ENCODE measurements at regions not wholly inside any gene's neighbourhood (a gene's known extent, or its start where the extent isn't known, plus 50 kb on each side); places are given as distances from the start of the nearest gene placed in this dataset.

- intact Hi-C loops (cut with micrococcal nuclease), result no loop called here
- Mint-ChIP-seq H3K27ac (no peak overlapping the region), H3K9me3 (ENCODE audit: insufficient read depth) (no peaks in the 10 kb centered on the region), H3K4me3 (no peak overlapping the region), H3K4me1 (no peaks in the 10 kb centered on the region), H3K27me3 (peaks cover 5% of the 10 kb centered on the region)
- H3K27ac ChIP-seq (ENCODE audit: low read length in 2 of 2), result no peak overlapping the region
- no peak overlapping the region for H3K4me2 ChIP-seq (replicated peaks; ENCODE audit: low read depth, low read length, poor library complexity, severe bottlenecking)
- H3K79me2 ChIP-seq (ENCODE audit: control insufficient read depth, insufficient read depth, low read length), result no peaks in the 10 kb centered on the region
- H3K9me3 ChIP-seq (ENCODE audit: control extremely low read depth in 1 of 3, control insufficient read depth in 2 of 3, insufficient read depth in 1 of 3, low read length in 2 of 3), result no peaks in the 10 kb centered on the region
- H3K4me1 ChIP-seq (ENCODE audit: control insufficient read depth in 2 of 2, insufficient read depth in 2 of 2, low read length in 2 of 2), result no peaks in the 10 kb centered on the region
- no peak overlapping the region for H3K9ac ChIP-seq (ENCODE audit: low read length)
- no peak for DNase-seq
- H3K27me3 ChIP-seq (replicated peaks in 1 of 4; ENCODE audit: control extremely low read depth in 1 of 4, control insufficient read depth in 3 of 4, insufficient read depth in 4 of 4, low read length in 3 of 4), result no peaks in the 10 kb centered on the region
- H3K4me3 ChIP-seq (ENCODE audit: control extremely low read depth in 1 of 5, extremely low read depth in 1 of 5, insufficient read depth in 1 of 5, low read depth in 2 of 5, low read length in 4 of 5), result no peak overlapping the region
- H4K20me1 ChIP-seq (ENCODE audit: control insufficient read depth, insufficient read depth, low read length, poor library complexity, severe bottlenecking), result no peaks in the 10 kb centered on the region
- ChIA-PET POLR2A (no interaction called here), CTCF (no interaction called here)
- H2AFZ ChIP-seq (ENCODE audit: insufficient read depth, low read depth, low read length, poor library complexity, severe bottlenecking), result no peak overlapping the region
- WGBS (ENCODE audit: insufficient coverage), result no CpG with 5 or more reads among the region's 2 CpGs
- TF ChIP-seq, protein P1, sequence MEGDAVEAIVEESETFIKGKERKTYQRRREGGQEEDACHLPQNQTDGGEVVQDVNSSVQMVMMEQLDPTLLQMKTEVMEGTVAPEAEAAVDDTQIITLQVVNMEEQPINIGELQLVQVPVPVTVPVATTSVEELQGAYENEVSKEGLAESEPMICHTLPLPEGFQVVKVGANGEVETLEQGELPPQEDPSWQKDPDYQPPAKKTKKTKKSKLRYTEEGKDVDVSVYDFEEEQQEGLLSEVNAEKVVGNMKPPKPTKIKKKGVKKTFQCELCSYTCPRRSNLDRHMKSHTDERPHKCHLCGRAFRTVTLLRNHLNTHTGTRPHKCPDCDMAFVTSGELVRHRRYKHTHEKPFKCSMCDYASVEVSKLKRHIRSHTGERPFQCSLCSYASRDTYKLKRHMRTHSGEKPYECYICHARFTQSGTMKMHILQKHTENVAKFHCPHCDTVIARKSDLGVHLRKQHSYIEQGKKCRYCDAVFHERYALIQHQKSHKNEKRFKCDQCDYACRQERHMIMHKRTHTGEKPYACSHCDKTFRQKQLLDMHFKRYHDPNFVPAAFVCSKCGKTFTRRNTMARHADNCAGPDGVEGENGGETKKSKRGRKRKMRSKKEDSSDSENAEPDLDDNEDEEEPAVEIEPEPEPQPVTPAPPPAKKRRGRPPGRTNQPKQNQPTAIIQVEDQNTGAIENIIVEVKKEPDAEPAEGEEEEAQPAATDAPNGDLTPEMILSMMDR (IDR thresholded peaks at IDR 0.05), result no peak
- TF ChIP-seq EZH2 (IDR thresholded peaks at IDR 0.05; ENCODE audit: borderline replicate concordance, insufficient read depth, low read depth, low read length, poor library complexity, severe bottlenecking), result no peak
- no peaks in the 10 kb centered on the region for H3K36me3 ChIP-seq (replicated peaks in 1 of 2; ENCODE audit: control extremely low read depth in 1 of 2, control insufficient read depth in 1 of 2, extremely low read depth in 1 of 2, insufficient read depth in 2 of 2, low read length in 1 of 2)
- ATAC-seq (ENCODE audit: low read depth), result no peak
These were observed 246.0 kb upstream of the DAAM1 start for GRCh38 chr14:58942516-58942915.

DNA sequence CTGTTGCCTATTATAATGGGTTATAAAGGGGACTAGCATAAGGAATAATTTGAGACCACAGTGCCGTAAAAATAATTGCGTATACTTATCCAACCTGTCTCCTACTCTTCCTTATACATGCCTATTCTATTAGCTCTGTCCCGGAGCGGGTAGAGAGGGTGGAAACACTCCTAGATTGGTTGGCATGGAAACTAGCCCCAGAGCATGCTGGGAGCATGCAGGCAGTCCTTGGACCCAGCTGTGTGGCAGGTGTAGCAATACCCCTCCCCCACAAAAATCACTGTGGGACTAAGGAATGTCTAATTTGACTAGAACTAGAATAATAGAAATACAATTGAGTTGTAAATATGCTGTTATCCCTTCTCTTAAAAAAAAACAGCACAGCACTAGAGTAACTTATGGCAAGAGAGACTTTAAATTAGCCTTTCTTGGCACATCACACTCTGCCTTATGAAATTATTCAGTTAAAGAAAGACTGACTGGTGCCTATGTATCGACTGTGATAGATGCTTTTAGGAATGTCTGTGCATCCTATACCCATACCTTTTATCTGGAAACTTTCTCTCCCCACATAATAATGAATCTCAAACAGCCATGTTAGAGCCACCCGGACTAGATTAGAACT, 244.0 kb upstream of the DAAM1 start:
- no peaks in the 10 kb centered on the region for H3K4me1 Mint-ChIP-seq
- Histone ChIP-seq H3K4me3 (ENCODE audit: control extremely low read depth in 1 of 5, extremely low read depth in 1 of 5, insufficient read depth in 1 of 5, low read depth in 2 of 5, low read length in 4 of 5) (no peak overlapping the region), H3K27me3 (replicated peaks in 1 of 4; ENCODE audit: control extremely low read depth in 1 of 4, control insufficient read depth in 3 of 4, insufficient read depth in 4 of 4, low read length in 3 of 4) (no peaks in the 10 kb centered on the region), H3K36me3 (replicated peaks in 1 of 2; ENCODE audit: control extremely low read depth in 1 of 2, control insufficient read depth in 1 of 2, extremely low read depth in 1 of 2, insufficient read depth in 2 of 2, low read length in 1 of 2) (no peaks in the 10 kb centered on the region), H3K9ac (ENCODE audit: low read length) (no peak overlapping the region), H3K4me1 (ENCODE audit: control insufficient read depth in 2 of 2, insufficient read depth in 2 of 2, low read length in 2 of 2) (no peaks in the 10 kb centered on the region), H3K27ac (ENCODE audit: low read length in 2 of 2) (no peak overlapping the region), H2AFZ (ENCODE audit: insufficient read depth, low read depth, low read length, poor library complexity, severe bottlenecking) (no peak overlapping the region), H3K4me2 (replicated peaks; ENCODE audit: low read depth, low read length, poor library complexity, severe bottlenecking) (no peak overlapping the region), H3K79me2 (ENCODE audit: control insufficient read depth, insufficient read depth, low read length) (no peaks in the 10 kb centered on the region), H4K20me1 (ENCODE audit: control insufficient read depth, insufficient read depth, low read length, poor library complexity, severe bottlenecking) (no peaks in the 10 kb centered on the region), H3K9me3 (ENCODE audit: control extremely low read depth in 1 of 3, control insufficient read depth in 2 of 3, insufficient read depth in 1 of 3, low read length in 2 of 3) (no peaks in the 10 kb centered on the region)
- intact Hi-C loops (cut with micrococcal nuclease), result no loop called here
- ChIA-PET CTCF (no interaction called here), POLR2A (no interaction called here)
- H3K27me3 Mint-ChIP-seq, result peaks cover 5% of the 10 kb centered on the region
- ATAC-seq (ENCODE audit: low read depth), result no peak
- no peak for TF ChIP-seq EZH2 (IDR thresholded peaks at IDR 0.05; ENCODE audit: borderline replicate concordance, insufficient read depth, low read depth, low read length, poor library complexity, severe bottlenecking)
- TF ChIP-seq, protein P1 (IDR thresholded peaks at IDR 0.05), result no peak
- no peaks in the 10 kb centered on the region for H3K9me3 Mint-ChIP-seq (ENCODE audit: insufficient read depth)
- H3K27ac Mint-ChIP-seq, result no peak overlapping the region
- no peak for DNase-seq
- H3K4me3 Mint-ChIP-seq, result no peak overlapping the region
- no CpG with 5 or more reads among the region's 6 CpGs for WGBS (ENCODE audit: insufficient coverage)

Measured in B cell (primary cell).